ENCODE measurements at regions not wholly inside any gene's neighbourhood (a gene's known extent, or its start where the extent isn't known, plus 50 kb on each side); places are given as distances from the start of the nearest gene placed in this dataset.
A peak's percentile ranks its signal among the peaks of the same experiment; 100 is the strongest.
"Not testable (repeated sequence)": the region's sequence is repeated elsewhere in the genome, so short reads cannot be mapped to it uniquely, and the experiment has no call there.

DNA sequence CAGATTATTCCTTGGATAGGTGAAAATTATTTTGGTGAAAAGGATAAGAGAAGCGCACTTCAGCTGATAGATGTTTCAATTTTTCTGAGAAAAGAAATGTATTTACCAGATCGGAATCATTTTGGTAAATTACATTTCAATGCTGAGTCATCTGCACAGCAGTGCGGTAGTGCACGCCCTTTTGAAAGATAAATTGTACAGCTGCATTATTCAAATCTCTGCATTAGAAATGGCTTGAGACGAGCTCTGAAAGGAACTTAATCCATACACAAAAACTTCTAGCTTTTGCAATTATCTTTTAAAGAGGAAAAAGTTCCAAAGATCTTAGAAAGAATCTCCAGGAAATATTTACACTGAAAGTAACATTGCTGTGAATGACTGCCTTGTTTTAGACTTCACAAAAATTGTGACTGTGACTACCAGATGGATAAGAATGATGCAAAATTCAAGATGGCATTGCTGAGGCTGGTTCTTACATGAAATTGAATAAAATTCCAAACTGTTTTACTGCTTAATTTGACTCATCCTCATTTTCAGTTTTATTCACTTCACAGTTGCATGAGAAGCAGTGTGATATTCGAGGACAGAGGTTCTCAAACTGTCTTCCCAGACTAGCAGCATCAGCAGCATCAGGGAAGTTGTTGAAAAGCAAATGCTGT is 161.7 kb downstream of the RND3 start:
- no peak for DNase-seq

DNA sequence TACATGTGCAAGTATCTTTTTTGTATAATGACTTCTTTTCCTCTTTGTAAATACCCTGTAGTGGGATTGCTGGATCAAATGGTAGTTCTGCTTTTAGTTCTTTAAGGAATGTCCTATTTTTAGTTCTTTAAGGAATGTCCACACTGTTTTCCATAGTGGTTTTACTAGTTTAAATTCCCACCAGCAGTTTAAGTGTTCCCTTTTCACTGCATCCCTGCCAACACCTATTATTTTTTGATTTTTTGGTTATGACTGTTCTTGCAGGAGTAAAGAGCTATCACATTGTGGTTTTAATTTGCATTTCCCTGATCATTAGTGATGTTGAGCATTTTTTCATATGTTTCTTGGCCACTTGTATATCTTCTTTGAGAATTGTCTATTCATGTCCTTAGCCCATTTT is 164.4 kb downstream of the RND3 start:
- in situ Hi-C loops (cut with HindIII; ENCODE audit: low pct_ligation_motif_present, low pct_unique_long_range_greater_than_20kb, low sequenced_read_pairs); DNase-seq: not testable (repeated sequence)

More for the DNA sequence above, 161.7 kb downstream of the RND3 start:
- in situ Hi-C loops (cut with HindIII; ENCODE audit: low pct_ligation_motif_present, low pct_unique_long_range_greater_than_20kb, low sequenced_read_pairs) = no loop called here

DNA sequence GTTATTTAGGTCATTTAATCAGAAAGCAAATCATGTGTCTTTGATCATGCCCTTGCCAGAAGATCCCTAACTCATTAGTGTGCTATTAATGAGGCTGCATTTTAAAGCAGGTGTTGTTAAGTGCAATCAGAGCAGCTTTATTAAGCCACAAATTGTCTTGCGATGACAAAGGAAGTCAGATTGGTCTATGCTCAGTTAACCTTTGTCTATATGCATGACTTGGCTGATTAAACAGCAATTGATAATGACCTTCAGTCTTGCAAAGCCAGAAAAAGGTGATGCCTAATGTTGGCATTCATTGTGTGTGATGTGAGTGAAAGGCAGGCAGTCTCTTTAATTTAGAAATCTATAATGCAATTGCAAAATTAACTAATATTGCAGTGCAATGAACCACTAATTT is 166.9 kb downstream of the RND3 start:
- in situ Hi-C loops (cut with HindIII; ENCODE audit: low pct_ligation_motif_present, low pct_unique_long_range_greater_than_20kb, low sequenced_read_pairs) = no loop called here
- no peak for DNase-seq

DNA sequence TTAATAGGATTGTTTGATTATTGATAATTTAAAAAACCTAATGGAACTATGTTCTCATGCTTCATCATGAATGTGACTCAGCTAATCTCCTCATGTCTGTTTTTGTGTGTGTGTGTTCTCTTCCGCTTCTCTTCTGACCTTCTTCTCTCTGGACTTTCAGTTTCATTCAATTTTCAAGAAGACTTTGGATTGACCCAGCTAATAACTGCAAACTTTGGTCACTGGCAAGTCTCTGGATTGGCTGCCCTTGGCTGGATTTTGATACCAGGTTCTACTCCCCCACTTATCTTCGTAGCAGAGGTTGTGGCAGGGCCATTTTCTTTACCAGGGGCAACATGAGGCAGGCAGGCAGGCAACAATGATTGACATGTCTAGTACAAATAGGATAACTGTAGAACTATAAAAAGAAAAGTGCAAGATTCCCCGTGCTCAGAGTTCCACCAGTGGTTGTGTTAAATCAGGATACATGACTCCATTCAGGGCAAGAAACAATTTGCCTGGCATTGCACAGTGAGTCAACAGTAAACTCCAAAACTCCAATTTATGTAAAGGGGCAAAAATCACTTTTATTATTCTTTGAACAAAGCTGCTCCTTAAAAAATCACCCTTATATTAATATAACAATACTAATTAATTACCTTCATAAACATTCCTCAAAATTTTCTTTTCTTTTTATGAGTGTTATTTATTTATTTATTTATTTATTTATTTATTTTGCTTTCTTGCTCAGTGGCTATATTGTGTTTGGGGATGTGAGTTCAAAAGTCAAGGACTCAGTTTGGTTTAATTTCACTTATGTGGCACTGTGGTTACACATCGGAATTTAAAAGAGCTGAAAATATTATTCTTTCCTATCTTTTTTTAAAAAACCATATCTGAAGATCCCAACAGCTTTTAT is 167.6 kb downstream of the RND3 start:
- in situ Hi-C loops (cut with HindIII; ENCODE audit: low pct_ligation_motif_present, low pct_unique_long_range_greater_than_20kb, low sequenced_read_pairs) = no loop called here
- no peak for DNase-seq

DNA sequence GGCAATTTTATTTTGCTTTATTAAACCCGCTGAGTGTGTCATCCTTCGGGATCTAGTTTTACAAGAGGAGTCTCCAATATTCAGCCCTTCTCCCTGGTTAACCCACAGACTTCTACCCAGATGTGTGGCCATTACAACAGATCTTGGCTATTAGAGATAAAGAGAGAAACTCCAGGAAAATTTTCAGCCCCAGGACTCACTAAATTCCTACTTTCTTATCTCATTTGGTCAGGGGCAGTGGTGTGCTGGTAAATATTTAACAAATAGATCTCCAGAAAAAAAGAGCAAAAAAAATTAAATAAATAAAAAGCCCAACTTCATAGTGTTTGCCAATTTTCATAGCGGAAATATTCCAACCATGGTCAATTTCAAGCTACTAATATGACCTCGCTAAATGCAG is 168.4 kb downstream of the RND3 start:
- no peak for DNase-seq
- in situ Hi-C loops (cut with HindIII; ENCODE audit: low pct_ligation_motif_present, low pct_unique_long_range_greater_than_20kb, low sequenced_read_pairs) = no loop called here

DNA sequence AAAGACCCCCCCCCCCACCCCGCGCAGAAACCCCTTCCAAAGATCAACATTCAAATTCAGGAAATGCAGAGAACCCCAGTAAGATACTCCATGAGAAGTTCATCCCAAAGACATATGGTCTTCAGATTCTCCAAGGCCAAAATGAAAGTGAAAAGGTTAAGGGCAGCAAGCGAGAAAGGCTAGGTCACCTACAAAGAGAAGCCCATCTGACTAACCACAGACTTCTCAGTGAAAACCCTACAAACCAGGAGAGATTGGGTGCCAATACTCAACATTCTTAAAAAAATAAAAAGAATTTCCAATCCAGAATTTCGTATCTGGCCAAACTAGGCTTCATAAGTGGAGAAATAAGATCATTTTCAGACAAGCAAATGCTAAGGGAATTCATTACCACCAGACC is 175.2 kb downstream of the RND3 start:
- in situ Hi-C loops (cut with HindIII; ENCODE audit: low pct_ligation_motif_present, low pct_unique_long_range_greater_than_20kb, low sequenced_read_pairs) = no loop called here
- DNase-seq = no peak

DNA sequence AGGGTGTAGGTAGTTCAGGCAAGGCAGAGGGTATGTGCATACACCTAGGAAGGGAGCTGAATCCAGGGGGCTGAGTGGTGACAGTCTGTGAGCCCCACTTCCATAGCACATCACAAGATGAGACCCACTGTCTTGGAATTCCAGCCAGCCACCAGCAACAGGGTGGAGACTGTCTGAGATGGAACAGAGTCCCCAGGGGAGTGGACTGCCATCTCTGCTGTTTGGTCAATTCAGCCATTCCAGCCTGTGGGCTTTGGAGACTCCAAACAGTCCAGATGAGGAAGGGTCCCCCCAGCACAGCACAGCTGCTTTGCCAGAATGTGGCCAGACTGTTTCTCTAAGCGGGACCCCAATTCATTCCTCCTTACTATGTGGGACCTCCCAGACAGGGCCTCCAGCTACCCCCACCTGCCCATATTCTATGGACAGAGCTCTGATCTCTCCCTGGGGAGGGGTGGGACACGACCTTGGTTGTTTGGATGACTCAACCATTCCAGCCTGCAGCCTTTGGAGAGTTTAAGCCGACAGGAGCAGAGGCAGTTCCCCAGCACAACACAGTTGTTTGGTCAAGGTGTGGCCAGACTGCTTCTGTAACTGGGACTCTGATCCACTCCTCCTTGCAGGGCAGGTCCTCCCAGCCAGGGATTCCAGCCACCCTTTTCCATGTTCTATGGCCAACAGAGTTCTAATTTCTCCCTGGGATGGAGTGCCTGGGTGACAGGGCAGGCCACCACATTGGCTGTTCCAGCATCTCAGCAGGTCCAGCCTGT is 178.0 kb downstream of the RND3 start:
- in situ Hi-C loops (cut with HindIII; ENCODE audit: low pct_ligation_motif_present, low pct_unique_long_range_greater_than_20kb, low sequenced_read_pairs) = no loop called here
- no peak for DNase-seq

DNA sequence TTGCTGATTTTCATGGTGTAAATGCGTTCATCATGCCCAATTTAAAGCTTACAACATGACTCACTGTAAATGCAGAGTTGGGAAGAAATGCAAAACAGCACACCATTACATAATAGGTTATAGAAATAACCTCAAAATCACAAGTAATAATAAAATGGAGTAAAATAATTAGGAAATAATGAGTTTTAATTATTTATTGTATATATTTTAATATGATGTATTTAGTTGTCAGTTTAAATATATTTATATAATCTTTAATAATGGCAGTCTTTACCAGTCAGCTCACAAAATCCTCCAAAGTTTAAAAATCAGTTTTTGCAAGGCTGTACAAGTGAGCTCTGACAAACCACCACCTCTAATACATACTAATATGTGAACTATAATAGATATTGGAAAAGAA is 180.2 kb downstream of the RND3 start:
- in situ Hi-C loops (cut with HindIII; ENCODE audit: low pct_ligation_motif_present, low pct_unique_long_range_greater_than_20kb, low sequenced_read_pairs) = no loop called here
- DNase-seq = no peak

DNA sequence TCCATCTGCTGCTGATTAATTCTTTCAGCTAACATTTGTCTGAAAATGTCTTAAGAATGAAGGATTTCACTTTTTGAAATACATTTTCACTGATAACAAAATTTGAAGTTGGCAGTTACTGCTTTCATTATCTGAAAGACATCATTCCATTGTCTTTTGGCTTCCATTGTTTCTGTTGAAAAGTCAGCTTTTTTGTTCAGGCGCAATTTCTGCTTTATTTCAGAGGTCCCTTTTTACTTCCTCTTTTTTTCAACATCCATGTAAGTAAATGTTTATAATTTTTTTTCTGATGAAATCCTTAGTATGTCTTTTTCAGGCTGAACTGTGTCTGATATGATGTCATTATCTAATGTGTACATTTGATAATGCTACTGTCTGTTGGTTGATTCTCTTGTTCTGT is 184.2 kb downstream of the RND3 start:
- in situ Hi-C loops (cut with HindIII; ENCODE audit: low pct_ligation_motif_present, low pct_unique_long_range_greater_than_20kb, low sequenced_read_pairs) = no loop called here
- DNase-seq = peak; percentile 42

DNA sequence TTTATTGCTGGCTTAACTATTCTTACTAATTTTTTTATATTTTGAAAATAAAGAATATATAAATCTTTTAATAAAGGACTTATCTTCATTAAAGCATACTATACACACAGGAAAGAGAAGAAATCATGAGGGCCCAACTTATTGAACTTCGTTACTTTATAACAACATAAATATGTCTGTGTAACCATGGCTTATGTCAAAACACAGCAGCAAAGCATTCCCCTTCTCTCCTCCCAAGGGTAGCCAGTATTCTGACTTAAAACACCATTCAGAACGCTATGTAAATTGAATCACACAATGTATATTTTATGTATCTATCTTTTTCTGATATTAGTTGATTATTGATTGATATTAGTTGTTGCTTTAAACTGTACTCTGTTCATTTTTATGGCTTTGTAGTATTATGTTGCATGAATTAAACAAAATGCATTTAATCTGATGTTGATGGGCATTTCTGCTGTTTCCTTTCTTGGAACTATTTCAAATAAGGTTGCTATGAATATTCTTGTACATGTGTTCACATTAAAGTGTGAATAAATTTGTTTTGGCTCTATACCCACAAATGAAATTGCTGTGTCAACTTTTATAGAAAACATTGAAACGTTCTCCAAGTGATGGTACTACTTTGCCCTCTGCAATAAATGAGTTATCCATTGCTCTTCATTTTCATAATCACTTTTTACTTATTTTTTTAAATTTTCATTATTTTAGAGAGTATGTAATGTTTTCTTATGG is 188.7 kb downstream of the RND3 start:
- in situ Hi-C loops (cut with HindIII; ENCODE audit: low pct_ligation_motif_present, low pct_unique_long_range_greater_than_20kb, low sequenced_read_pairs) = no loop called here
- DNase-seq = no peak

DNA sequence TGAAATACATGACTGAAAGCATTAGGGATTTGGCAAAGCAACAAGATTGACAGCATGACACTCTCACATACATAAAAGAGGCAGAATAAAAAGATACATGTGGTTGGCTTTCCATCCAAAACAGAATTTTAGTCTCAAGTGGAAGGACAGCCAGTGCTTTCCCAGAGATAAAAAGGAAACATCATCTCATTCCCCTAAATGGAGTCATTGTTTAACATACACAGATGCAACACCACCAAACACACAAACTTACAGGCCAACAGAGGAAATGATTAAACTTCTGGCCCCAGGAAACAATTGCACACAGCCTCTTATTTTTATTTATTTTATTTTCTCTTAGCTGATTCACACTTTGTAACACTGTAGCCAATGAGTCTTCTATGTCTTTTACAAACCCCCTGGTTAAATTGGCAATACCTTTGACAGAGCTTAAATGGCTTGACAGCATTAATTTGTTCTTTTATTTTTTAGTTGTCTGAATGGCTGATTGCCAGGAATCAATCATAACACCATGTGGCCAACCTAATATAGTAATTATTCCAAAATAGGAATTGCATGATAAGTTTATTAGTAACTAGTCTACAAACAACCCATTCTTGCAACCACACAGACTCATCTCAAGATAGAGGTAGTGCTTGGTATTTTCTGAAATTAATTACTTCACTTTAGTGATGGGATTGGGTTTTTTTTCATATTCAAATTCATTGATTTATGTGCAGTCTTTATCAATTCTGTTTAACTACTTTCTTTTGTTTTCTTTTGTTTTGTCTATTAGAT is 190.5 kb downstream of the RND3 start:
- no peak for DNase-seq
- in situ Hi-C loops (cut with HindIII; ENCODE audit: low pct_ligation_motif_present, low pct_unique_long_range_greater_than_20kb, low sequenced_read_pairs) = no loop called here

DNA sequence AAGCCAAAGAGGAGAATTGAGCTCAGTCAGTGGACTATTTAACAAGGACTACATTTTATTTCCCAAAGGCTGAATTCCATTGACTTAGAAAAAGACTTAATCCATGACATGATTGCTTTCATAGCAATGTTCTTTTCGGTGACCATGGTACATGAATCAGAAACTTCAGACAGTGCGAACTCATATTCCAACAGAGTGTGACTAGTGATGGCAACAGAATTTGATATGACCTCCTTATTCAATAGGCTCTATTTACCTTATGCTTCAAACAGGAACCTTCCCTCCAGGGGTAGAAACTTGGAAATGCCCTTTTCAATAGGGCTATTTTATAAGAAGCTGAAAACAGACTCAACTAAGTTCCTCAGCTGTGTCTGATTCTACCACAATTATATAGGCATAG is 191.9 kb downstream of the RND3 start:
- no peak for DNase-seq
- in situ Hi-C loops (cut with HindIII; ENCODE audit: low pct_ligation_motif_present, low pct_unique_long_range_greater_than_20kb, low sequenced_read_pairs) = no loop called here

DNA sequence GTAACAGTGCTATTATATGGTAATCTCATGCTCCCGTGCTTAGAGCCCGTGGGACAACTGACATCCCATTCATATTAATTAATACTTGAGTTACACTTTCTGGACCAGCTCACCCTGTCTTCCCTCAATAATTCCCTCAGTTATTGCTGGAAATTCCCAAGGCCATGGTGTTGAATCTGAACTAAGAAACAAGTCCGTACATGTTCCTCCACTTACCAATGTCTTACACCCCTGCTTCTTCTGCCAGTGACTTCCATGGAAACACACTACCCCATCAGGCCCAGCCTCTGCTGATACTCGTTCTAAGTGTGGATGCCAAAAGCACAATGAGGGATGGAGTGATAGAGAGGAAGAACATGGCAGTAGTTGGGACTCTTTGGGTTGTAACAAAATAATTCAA is 193.7 kb downstream of the RND3 start:
- in situ Hi-C loops (cut with HindIII; ENCODE audit: low pct_ligation_motif_present, low pct_unique_long_range_greater_than_20kb, low sequenced_read_pairs) = no loop called here
- no peak for DNase-seq

DNA sequence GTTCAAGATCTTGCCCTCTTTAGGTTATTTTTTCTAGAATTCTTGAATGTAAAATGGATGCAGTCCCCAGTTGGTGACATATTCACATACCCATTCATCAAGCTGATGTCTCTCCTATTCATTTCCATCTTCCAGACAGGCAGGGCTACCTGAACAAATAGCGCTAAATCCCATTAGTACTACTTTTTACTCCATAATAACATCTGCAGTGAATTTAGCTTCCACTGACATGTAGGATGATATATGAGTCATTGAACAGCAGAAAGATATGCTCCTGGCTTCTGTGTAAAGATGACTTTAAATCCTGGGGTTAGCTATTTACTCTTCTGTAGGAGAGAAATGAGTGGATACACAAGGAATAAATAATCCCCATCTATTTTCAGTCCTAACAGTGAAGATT is 194.7 kb downstream of the RND3 start:
- in situ Hi-C loops (cut with HindIII; ENCODE audit: low pct_ligation_motif_present, low pct_unique_long_range_greater_than_20kb, low sequenced_read_pairs) = no loop called here
- DNase-seq = no peak

DNA sequence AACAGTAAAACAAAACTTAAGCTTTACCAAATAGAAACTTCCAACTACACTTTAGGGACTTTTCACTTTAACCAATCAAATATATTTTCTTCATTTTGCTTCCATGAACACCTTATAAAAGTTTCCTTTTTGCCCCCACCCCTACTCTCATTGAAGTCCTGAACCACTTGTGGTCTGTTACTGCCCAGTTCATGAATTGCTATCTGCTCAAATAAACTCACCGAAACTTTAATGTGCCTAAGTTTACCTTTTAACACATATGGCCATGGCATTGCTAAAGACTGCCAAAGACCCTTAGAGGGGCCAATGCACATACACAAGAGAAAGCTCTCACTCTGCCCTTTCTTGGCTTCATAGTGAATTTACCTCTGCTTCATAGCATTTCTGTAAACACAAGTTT is 195.3 kb downstream of the RND3 start:
- in situ Hi-C loops (cut with HindIII; ENCODE audit: low pct_ligation_motif_present, low pct_unique_long_range_greater_than_20kb, low sequenced_read_pairs) = no loop called here
- DNase-seq = no peak

DNA sequence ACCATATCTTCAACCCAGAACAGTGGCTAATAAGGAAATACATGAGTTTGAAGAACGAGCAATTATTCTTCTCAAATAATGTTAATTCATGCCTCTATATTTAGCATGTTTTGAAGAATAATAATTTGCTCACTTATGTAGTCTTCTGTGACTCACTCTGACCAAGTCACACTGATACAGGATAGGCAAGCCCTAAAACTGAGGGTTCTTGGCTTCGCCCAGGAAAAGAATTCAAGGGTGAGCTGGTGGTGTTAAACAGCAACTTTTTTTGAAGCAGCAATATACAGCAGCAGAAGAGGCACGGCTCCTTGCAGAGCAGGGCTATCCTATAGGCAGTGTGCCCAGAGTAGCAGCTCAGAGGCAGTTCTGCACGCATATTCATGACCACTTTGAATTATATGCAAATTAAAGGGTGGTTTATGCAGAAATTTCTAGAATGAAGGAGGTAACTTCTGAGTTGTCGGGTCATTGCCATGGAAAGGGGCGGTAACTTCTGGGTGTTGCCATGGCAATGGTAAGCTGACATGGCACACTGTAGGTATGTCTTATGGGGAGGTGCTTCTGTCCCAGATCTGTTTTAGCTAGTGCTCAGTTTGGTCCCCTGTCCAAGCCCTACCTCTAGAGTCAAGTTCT is 200.6 kb downstream of the RND3 start:
- in situ Hi-C loops (cut with HindIII; ENCODE audit: low pct_ligation_motif_present, low pct_unique_long_range_greater_than_20kb, low sequenced_read_pairs) = no loop called here
- DNase-seq = no peak

DNA sequence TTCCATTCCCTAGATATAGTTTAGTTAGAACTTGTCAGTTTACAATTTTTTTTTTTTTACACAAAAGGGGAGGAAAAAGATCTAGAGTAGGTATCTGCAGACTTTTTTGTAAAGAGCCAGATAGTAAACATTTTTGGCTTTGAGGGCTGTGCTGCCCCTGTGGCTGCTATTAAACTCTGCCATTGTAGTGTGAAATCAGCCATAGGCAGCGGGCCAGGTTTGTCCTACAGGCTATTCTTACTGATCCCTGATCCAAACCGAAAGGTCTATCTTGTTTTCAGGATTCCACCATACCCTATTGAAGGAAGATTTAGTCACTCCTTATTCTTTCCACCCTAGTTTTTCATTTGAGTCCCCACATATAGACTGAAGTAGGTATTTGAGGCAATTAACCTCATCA is 203.4 kb downstream of the RND3 start:
- no peak for DNase-seq
- in situ Hi-C loops (cut with HindIII; ENCODE audit: low pct_ligation_motif_present, low pct_unique_long_range_greater_than_20kb, low sequenced_read_pairs) = no loop called here

Data from ACHN (cell line).